HL-60 (cell line): ENCODE measurements at regions not wholly inside any gene's neighbourhood (a gene's known extent, or its start where the extent isn't known, plus 50 kb on each side); places are given as distances from the start of the nearest gene placed in this dataset.

Experiments used
- CTCF ChIP-seq: IDR thresholded peaks from one replicate; pipeline ENCODE4 v1.5.1; 2011; ENCODE audit warnings: low read length, control low read depth, inconsistent platforms; ENCODE audit not compliant: insufficient read depth
- GABPA ChIP-seq: IDR thresholded peaks from 2 replicates; pipeline ENCODE4 v1.6.1; 2012; ENCODE audit warnings: low read depth
- POLR2AphosphoS5 ChIP-seq: IDR thresholded peaks from 2 replicates; pipeline ENCODE4 v1.6.1; 2012; ENCODE audit warnings: low read depth
- REST ChIP-seq: IDR thresholded peaks from 2 replicates; pipeline ENCODE4 v1.6.1; 2012; ENCODE audit warnings: low read depth; ENCODE audit not compliant: insufficient replicate concordance
- SPI1 ChIP-seq: IDR thresholded peaks from 2 replicates; pipeline ENCODE4 v1.6.1; 2012; ENCODE audit warnings: low read depth, mild to moderate bottlenecking, borderline replicate concordance

DNA sequence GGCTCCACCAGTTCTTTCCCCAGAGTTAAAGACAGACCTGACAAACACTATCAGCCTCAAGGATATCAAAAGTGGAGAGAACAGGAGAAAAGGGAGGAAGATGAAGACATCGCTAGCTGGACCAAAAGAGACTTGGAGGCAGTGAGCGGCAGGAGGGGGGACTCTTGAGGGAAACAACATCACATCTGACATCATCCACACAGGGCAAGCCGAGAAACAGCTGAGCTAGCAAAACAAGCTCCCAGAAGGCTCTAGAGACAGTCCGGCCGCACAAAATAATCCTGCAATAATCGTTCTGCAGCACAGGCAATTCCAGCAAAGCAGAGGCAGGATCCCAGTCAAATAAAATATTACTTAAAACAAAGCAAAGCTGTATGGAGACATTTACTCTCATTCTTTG is 239.8 kb downstream of the EN1 start:
- TF ChIP-seq CTCF = no peak
- TF ChIP-seq POLR2AphosphoS5 = no peak
- TF ChIP-seq GABPA = no peak
- no peak for TF ChIP-seq REST
- TF ChIP-seq SPI1 = no peak
